DND-41 (cell line): ENCODE measurements at regions not wholly inside any gene's neighbourhood (a gene's known extent, or its start where the extent isn't known, plus 50 kb on each side); places are given as distances from the start of the nearest gene placed in this dataset.

Source experiments
- ATAC-seq: fragments of 200-7000 bp; cut with Tn5 transposase; 3 replicates; pipeline ENCODE4 v1.9.1; 2021; ENCODE audit warnings: low read depth; ENCODE audit not compliant: insufficient read depth
- DNase-seq: peaks from one replicate; pipeline ENCODE4 v3.0.0-alpha.2; 2020
- H2AFZ ChIP-seq: 2 replicates; pipeline ENCODE4 v1.6.0; 2012; ENCODE audit warnings: low read depth, low read length
- H3K27ac ChIP-seq: 2 replicates; pipeline ENCODE4 v1.5.1; 2012; ENCODE audit warnings: low read length, inconsistent platforms
- H3K27me3 ChIP-seq: fragments of 200-600 bp; sonication (generic); 2 replicates; pipeline ENCODE4 v1.6.0; 2012; ENCODE audit warnings: low read length, mild to moderate bottlenecking, inconsistent platforms; ENCODE audit not compliant: insufficient read depth, poor library complexity
- H3K36me3 ChIP-seq: 2 replicates; pipeline ENCODE4 v1.5.1; 2012; ENCODE audit warnings: low read length, inconsistent platforms; ENCODE audit not compliant: insufficient read depth
- H3K4me1 ChIP-seq: 2 replicates; pipeline ENCODE4 v1.5.1; 2012; ENCODE audit warnings: mild to moderate bottlenecking, low read length; ENCODE audit not compliant: insufficient read depth
- H3K4me2 ChIP-seq: 2 replicates; pipeline ENCODE4 v1.6.0; 2012; ENCODE audit warnings: mild to moderate bottlenecking, moderate library complexity, low read length, inconsistent platforms; ENCODE audit not compliant: insufficient read depth
- H3K4me3 ChIP-seq, 2 experiments: fragments of 200-600 bp in 1 of 2; shearing (Covaris generic) in 1 of 2; 2 replicates each; pipeline ENCODE4 v1.5.1; 2012 to 2016; ENCODE audit warnings: inconsistent platforms in 2 of 2, low read length in 2 of 2, mild to moderate bottlenecking in 2 of 2, low read depth in 1 of 2, moderate library complexity in 1 of 2
- H3K79me2 ChIP-seq: 2 replicates; pipeline ENCODE4 v1.6.0; 2012; ENCODE audit warnings: low read length, inconsistent platforms; ENCODE audit not compliant: insufficient read depth
- H3K9ac ChIP-seq: 2 replicates; pipeline ENCODE4 v1.6.0; 2012; ENCODE audit warnings: low read depth, mild to moderate bottlenecking, inconsistent platforms, low read length, moderate library complexity
- H3K9me3 ChIP-seq: 2 replicates; pipeline ENCODE4 v1.5.1; 2012; ENCODE audit warnings: low read length, moderate library complexity, mild to moderate bottlenecking, inconsistent platforms; ENCODE audit not compliant: insufficient read depth, severe bottlenecking
- H4K20me1 ChIP-seq: 2 replicates; pipeline ENCODE4 v1.6.0; 2012; ENCODE audit warnings: low read length; ENCODE audit not compliant: insufficient read depth
- CTCF ChIP-seq: IDR thresholded peaks from 2 replicates; pipeline ENCODE4 v1.5.1; 2012; ENCODE audit warnings: borderline replicate concordance, low read length, moderate library complexity, mild to moderate bottlenecking; ENCODE audit not compliant: poor library complexity, severe bottlenecking; ENCODE audit errors: extremely low read depth
- EZH2 ChIP-seq: IDR thresholded peaks from 3 replicates; pipeline ENCODE4 v1.6.1; 2012; ENCODE audit warnings: borderline replicate concordance, low read depth, mild to moderate bottlenecking, moderate library complexity, low read length, inconsistent platforms; ENCODE audit not compliant: severe bottlenecking

GRCh38 chr2:43070030-43070429 lies 156.4 kb downstream of the ZFP36L2 start:
- H4K20me1 ChIP-seq: no peaks in the 10 kb centered on the region
- no peaks in the 10 kb centered on the region for H3K36me3 ChIP-seq
- ATAC-seq (no peak), DNase-seq (no peak)
- H2AFZ ChIP-seq: no peak overlapping the region
- no peaks in the 10 kb centered on the region for H3K79me2 ChIP-seq
- H3K27ac ChIP-seq: peak overlapping the region; percentile 21; the same call in 1 of the 2 replicates
- peaks cover 22% of the 10 kb centered on the region for H3K4me1 ChIP-seq
- no peak overlapping the region for H3K4me2 ChIP-seq
- H3K9ac ChIP-seq: no peak overlapping the region
- TF ChIP-seq CTCF (no peak), EZH2 (no peak)
- H3K4me3 ChIP-seq: no peak overlapping the region
- no peaks in the 10 kb centered on the region for H3K9me3 ChIP-seq
- H3K27me3 ChIP-seq: no peaks in the 10 kb centered on the region

GRCh38 chr2:43068631-43069517 lies 157.5 kb downstream of the ZFP36L2 start:
- H3K79me2 ChIP-seq: no peaks in the 10 kb centered on the region
- DNase-seq: no peak

GRCh38 chr2:43068041-43068533 lies 158.3 kb downstream of the ZFP36L2 start:
- no peaks in the 10 kb centered on the region for H3K79me2 ChIP-seq
- DNase-seq: no peak
- no peaks in the 10 kb centered on the region for H3K9me3 ChIP-seq
- H3K4me3 ChIP-seq: no peak overlapping the region
- no peaks in the 10 kb centered on the region for H4K20me1 ChIP-seq
- H3K9ac ChIP-seq: no peak overlapping the region
- no peak overlapping the region; the same call in 1 of the 2 replicates for H3K27ac ChIP-seq
- no peaks in the 10 kb centered on the region for H3K36me3 ChIP-seq
- H2AFZ ChIP-seq: no peak overlapping the region
- no peaks in the 10 kb centered on the region for H3K27me3 ChIP-seq
- ATAC-seq: no peak
- peaks cover 12% of the 10 kb centered on the region for H3K4me1 ChIP-seq
- TF ChIP-seq EZH2 (no peak), CTCF (no peak)
- no peak overlapping the region for H3K4me2 ChIP-seq

More at GRCh38 chr2:43068631-43069517, 157.5 kb downstream of the ZFP36L2 start:
- no peaks in the 10 kb centered on the region for H3K36me3 ChIP-seq
- H3K4me2 ChIP-seq: no peak overlapping the region
- peaks cover 20% of the 10 kb centered on the region for H3K4me1 ChIP-seq
- H3K9me3 ChIP-seq: no peaks in the 10 kb centered on the region
- TF ChIP-seq CTCF (no peak), EZH2 (no peak)
- H4K20me1 ChIP-seq: no peaks in the 10 kb centered on the region
- peak overlapping the region; percentile 44 for H3K27ac ChIP-seq
- no peak overlapping the region for H3K9ac ChIP-seq
- H3K27me3 ChIP-seq: no peaks in the 10 kb centered on the region
- no peak overlapping the region for H3K4me3 ChIP-seq
- H2AFZ ChIP-seq: no peak overlapping the region
- no peak for ATAC-seq
